ENCODE measurements at regions not wholly inside any gene's neighbourhood (a gene's known extent, or its start where the extent isn't known, plus 50 kb on each side); places are given as distances from the start of the nearest gene placed in this dataset.

DNA sequence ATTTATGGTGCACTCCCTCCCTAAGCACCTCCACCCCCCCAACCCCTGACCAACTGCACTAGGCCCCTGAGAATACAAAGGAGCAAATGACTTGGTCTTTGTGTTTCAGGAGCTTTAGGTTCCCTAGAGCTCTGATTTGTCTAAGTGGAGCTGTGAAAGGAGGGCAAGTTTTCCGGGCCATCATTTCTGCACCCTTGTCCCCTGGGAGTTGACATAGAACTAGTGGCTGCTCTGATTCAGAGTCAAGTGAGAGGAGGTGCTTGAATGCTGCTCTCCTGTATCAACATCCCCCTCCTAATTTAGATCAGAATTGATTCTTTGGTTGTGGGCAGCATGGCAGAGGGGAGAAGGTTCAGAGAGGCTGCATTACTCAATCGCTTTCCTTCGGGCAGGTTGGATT lies 391.6 kb downstream of the KCNRG start:
- TF ChIP-seq, protein P1, sequence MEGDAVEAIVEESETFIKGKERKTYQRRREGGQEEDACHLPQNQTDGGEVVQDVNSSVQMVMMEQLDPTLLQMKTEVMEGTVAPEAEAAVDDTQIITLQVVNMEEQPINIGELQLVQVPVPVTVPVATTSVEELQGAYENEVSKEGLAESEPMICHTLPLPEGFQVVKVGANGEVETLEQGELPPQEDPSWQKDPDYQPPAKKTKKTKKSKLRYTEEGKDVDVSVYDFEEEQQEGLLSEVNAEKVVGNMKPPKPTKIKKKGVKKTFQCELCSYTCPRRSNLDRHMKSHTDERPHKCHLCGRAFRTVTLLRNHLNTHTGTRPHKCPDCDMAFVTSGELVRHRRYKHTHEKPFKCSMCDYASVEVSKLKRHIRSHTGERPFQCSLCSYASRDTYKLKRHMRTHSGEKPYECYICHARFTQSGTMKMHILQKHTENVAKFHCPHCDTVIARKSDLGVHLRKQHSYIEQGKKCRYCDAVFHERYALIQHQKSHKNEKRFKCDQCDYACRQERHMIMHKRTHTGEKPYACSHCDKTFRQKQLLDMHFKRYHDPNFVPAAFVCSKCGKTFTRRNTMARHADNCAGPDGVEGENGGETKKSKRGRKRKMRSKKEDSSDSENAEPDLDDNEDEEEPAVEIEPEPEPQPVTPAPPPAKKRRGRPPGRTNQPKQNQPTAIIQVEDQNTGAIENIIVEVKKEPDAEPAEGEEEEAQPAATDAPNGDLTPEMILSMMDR (IDR thresholded peaks at IDR 0.05 in 8 of 11, conservative IDR thresholded peaks at IDR 0.05 in 3 of 11), result no peak
- TF ChIP-seq POLR2A (IDR thresholded peaks at IDR 0.05), result no peak
- no peak for TF ChIP-seq POLR2AphosphoS5 (IDR thresholded peaks at IDR 0.05)
